Nephron progenitor cell (in vitro differentiated cells): ENCODE measurements at regions not wholly inside any gene's neighbourhood (a gene's known extent, or its start where the extent isn't known, plus 50 kb on each side); places are given as distances from the start of the nearest gene placed in this dataset.
"Not testable (repeated sequence)": the region's sequence is repeated elsewhere in the genome, so short reads cannot be mapped to it uniquely, and the experiment has no call there.

Experiments used
- DNase-seq: peaks from one replicate; pipeline ENCODE4 v3.0.0; 2021
- H3K27ac Mint-ChIP-seq: 2 replicates; pipeline ENCODE4 v1.8.0; 2021; ENCODE audit warnings: mild to moderate bottlenecking, moderate library complexity, mixed read lengths
- H3K27me3 Mint-ChIP-seq: 2 replicates; pipeline ENCODE4 v1.8.0; 2021; ENCODE audit warnings: mild to moderate bottlenecking, low read depth, mixed read lengths; ENCODE audit not compliant: poor library complexity
- H3K36me3 Mint-ChIP-seq: 2 replicates; pipeline ENCODE4 v1.8.0; 2021; ENCODE audit warnings: low read depth, mixed read lengths
- H3K4me1 Mint-ChIP-seq: 2 replicates; pipeline ENCODE4 v1.8.0; 2021; ENCODE audit warnings: mixed read lengths
- H3K4me3 Mint-ChIP-seq: 2 replicates; pipeline ENCODE4 v1.8.0; 2021; ENCODE audit warnings: mild to moderate bottlenecking, moderate library complexity, mixed read lengths
- H3K9me3 Mint-ChIP-seq: 2 replicates; pipeline ENCODE4 v1.8.0; 2021; ENCODE audit warnings: mild to moderate bottlenecking, moderate library complexity, mixed read lengths
- CTCF ChIP-seq: fragments of 200-600 bp; sonication (generic); IDR thresholded peaks from 2 replicates; pipeline ENCODE4 v1.5.0; 2021; ENCODE audit warnings: antibody characterized with exemption

GRCh38 chr1:184166485-184166884 lies 115.0 kb downstream of the TSEN15 start:
- no peak for TF ChIP-seq CTCF
- Mint-ChIP-seq H3K4me1 (peaks cover 6% of the 10 kb centered on the region), H3K36me3 (no peaks in the 10 kb centered on the region), H3K27me3 (peaks cover 6% of the 10 kb centered on the region), H3K9me3 (no peaks in the 10 kb centered on the region), H3K27ac (no peak overlapping the region), H3K4me3 (no peak overlapping the region)
- DNase-seq: no peak

GRCh38 chr1:184167352-184167751 lies 115.8 kb downstream of the TSEN15 start:
- H3K27me3 Mint-ChIP-seq: peaks cover 6% of the 10 kb centered on the region
- H3K4me3 Mint-ChIP-seq: no peak overlapping the region
- H3K27ac Mint-ChIP-seq: no peak overlapping the region
- DNase-seq: no peak
- no peaks in the 10 kb centered on the region for H3K36me3 Mint-ChIP-seq
- no peaks in the 10 kb centered on the region for H3K9me3 Mint-ChIP-seq
- peaks cover 6% of the 10 kb centered on the region for H3K4me1 Mint-ChIP-seq
- TF ChIP-seq CTCF: no peak

DNA sequence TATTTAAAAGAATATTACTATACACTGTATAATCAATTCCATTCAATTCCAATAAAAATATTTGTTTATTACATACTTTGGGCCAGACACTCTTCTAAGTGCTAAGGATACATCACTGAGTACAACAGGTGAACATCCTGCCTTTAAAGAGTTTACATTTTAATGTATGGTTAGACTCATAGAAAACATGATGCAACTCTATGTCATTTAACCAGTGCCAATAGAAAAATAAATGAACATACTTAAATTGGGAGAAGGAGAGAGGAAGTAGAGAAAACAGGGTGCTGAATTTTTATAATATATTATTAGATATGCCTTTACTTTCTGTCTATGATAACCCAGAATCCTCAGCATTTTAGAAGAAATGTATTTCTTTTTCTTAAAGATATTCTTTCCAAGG lies 119.2 kb downstream of the TSEN15 start:
- TF ChIP-seq CTCF: no peak
- H3K4me1 Mint-ChIP-seq: no peaks in the 10 kb centered on the region
- no peak overlapping the region for H3K4me3 Mint-ChIP-seq
- H3K9me3 Mint-ChIP-seq: no peaks in the 10 kb centered on the region
- no peak for DNase-seq
- no peak overlapping the region for H3K27ac Mint-ChIP-seq
- H3K27me3 Mint-ChIP-seq: peaks cover 5% of the 10 kb centered on the region
- H3K36me3 Mint-ChIP-seq: no peaks in the 10 kb centered on the region

GRCh38 chr1:184176058-184176457 lies 124.5 kb downstream of the TSEN15 start:
- Mint-ChIP-seq H3K36me3 (no peaks in the 10 kb centered on the region), H3K27ac (no peak overlapping the region), H3K27me3 (peaks cover 5% of the 10 kb centered on the region), H3K9me3 (no peaks in the 10 kb centered on the region), H3K4me1 (no peaks in the 10 kb centered on the region), H3K4me3 (no peak overlapping the region)
- TF ChIP-seq CTCF: no peak
- no peak for DNase-seq

GRCh38 chr1:184181044-184181443 lies 129.5 kb downstream of the TSEN15 start:
- Mint-ChIP-seq H3K27ac (no peak overlapping the region), H3K4me1 (no peaks in the 10 kb centered on the region), H3K27me3 (peaks cover 7% of the 10 kb centered on the region), H3K9me3 (no peaks in the 10 kb centered on the region), H3K36me3 (no peaks in the 10 kb centered on the region), H3K4me3 (no peak overlapping the region)
- TF ChIP-seq CTCF: no peak
- DNase-seq: no peak

- H3K27me3 Mint-ChIP-seq: peaks cover 7% of the 10 kb centered on the region
- DNase-seq: no peak
- H3K9me3 Mint-ChIP-seq: no peaks in the 10 kb centered on the region
- TF ChIP-seq CTCF: no peak
- H3K4me1 Mint-ChIP-seq: no peaks in the 10 kb centered on the region
- no peak overlapping the region for H3K4me3 Mint-ChIP-seq
- H3K27ac Mint-ChIP-seq: no peak overlapping the region
- H3K36me3 Mint-ChIP-seq: no peaks in the 10 kb centered on the region
These were observed 132.4 kb downstream of the TSEN15 start for GRCh38 chr1:184183919-184184318.

- not testable (repeated sequence) for H3K9me3 Mint-ChIP-seq, H3K4me1 Mint-ChIP-seq, DNase-seq, H3K27me3 Mint-ChIP-seq, H3K4me3 Mint-ChIP-seq, H3K36me3 Mint-ChIP-seq, H3K27ac Mint-ChIP-seq
These were observed 133.1 kb downstream of the TSEN15 start for GRCh38 chr1:184184614-184185013.
